A673 (cell line): ENCODE measurements at regions not wholly inside any gene's neighbourhood (a gene's known extent, or its start where the extent isn't known, plus 50 kb on each side); places are given as distances from the start of the nearest gene placed in this dataset.

Experiments used
- BruUV-seq: library from RNA; stranded (reverse); fragments of 400-500 nt; replicated peaks from 2 replicates; lab custom pipeline; 2021; lab: Mats Ljungman, UMichigan
- CTCF ChIA-PET: fragments of 300-600 bp; sonication (Branson Sonifier 250); formaldehyde crosslinking; loops from one replicate; lab custom pipeline; 2022; ENCODE audit warnings: antibody characterized with exemption; lab: Charles Lee
- POLR2A ChIA-PET: fragments of 300-600 bp; sonication (Branson Sonifier 250); formaldehyde crosslinking; loops from one replicate; lab custom pipeline; 2022; ENCODE audit warnings: antibody characterized with exemption; ENCODE audit not compliant: low non-redundant PET; lab: Charles Lee
- DNase-seq: peaks from one replicate; pipeline ENCODE4 v3.0.0-alpha.2; 2015; ENCODE audit warnings: low spot score
- H3K27ac ChIP-seq: fragments of 200-600 bp; sonication (generic); 2 replicates; pipeline ENCODE4 v1.5.1; 2016; ENCODE audit warnings: mixed run types, low read depth, mild to moderate bottlenecking, mixed read lengths, antibody characterized with exemption, low read length; ENCODE audit not compliant: poor library complexity, severe bottlenecking
- H3K27me3 ChIP-seq: fragments of 200-600 bp; sonication (generic); replicated peaks from 2 replicates; pipeline ENCODE4 v1.6.1; 2017; ENCODE audit warnings: mixed run types, low read depth, mild to moderate bottlenecking, mixed read lengths, antibody characterized with exemption, low read length; ENCODE audit not compliant: insufficient read depth, poor library complexity
- H3K36me3 ChIP-seq: fragments of 200-600 bp; sonication (generic); 2 replicates; pipeline ENCODE4 v1.6.1; 2016; ENCODE audit warnings: mixed run types, mild to moderate bottlenecking, mixed read lengths, antibody characterized with exemption, low read length; ENCODE audit not compliant: insufficient read depth, poor library complexity, severe bottlenecking
- H3K4me1 ChIP-seq: fragments of 200-600 bp; sonication (generic); 2 replicates; pipeline ENCODE4 v1.6.1; 2017; ENCODE audit warnings: mixed run types, mild to moderate bottlenecking, mixed read lengths, antibody characterized with exemption, low read length; ENCODE audit not compliant: insufficient read depth, poor library complexity, severe bottlenecking
- H3K4me3 ChIP-seq: fragments of 200-600 bp; sonication (generic); 2 replicates; pipeline ENCODE4 v1.5.1; 2016; ENCODE audit warnings: low read depth, mixed run types, mild to moderate bottlenecking, mixed read lengths, low read length; ENCODE audit not compliant: poor library complexity, severe bottlenecking
- H3K9me3 ChIP-seq: fragments of 200-600 bp; sonication (generic); 2 replicates; pipeline ENCODE4 v1.6.1; 2016; ENCODE audit warnings: mixed run types, low read depth, mild to moderate bottlenecking, mixed read lengths, antibody characterized with exemption, low read length; ENCODE audit not compliant: poor library complexity, severe bottlenecking
- CTCF ChIP-seq: fragments of 300-800, 200-600 bp; sonication (generic); conservative IDR thresholded peaks from 2 replicates; pipeline ENCODE4 v1.5.1; 2017; ENCODE audit warnings: low read depth, mild to moderate bottlenecking, antibody characterized with exemption, low read length, moderate library complexity, mixed read lengths
- EZH2 ChIP-seq: fragments of 200-600 bp; sonication (generic); IDR thresholded peaks from 2 replicates; pipeline ENCODE4 v1.6.1; 2017; ENCODE audit warnings: borderline replicate concordance, low read depth, mild to moderate bottlenecking, mixed read lengths, antibody characterized with exemption, low read length; ENCODE audit not compliant: poor library complexity, severe bottlenecking
- intact Hi-C: fragments of 100-400 bp; cut with micrococcal nuclease; formaldehyde crosslinking; loops from one replicate; pipeline ENCODE4 v1.10.0; 2022; ENCODE audit not compliant: unreplicated experiment

GRCh38 chr5:61965069-61965468, 340.9 kb upstream of the KIF2A start:
- no TSS peak for BruUV-seq
- Histone ChIP-seq H3K27ac (no peak overlapping the region), H3K4me1 (no peaks in the 10 kb centered on the region), H3K9me3 (no peaks in the 10 kb centered on the region), H3K36me3 (no peaks in the 10 kb centered on the region), H3K27me3 (no peaks in the 10 kb centered on the region), H3K4me3 (no peak overlapping the region)
- DNase-seq, result no peak
- ChIA-PET POLR2A (no interaction called here), CTCF (no interaction called here)
- intact Hi-C loops, result no loop called here
- TF ChIP-seq CTCF (no peak), EZH2 (no peak)

- intact Hi-C loops, result no loop called here
- Histone ChIP-seq H3K4me3 (no peak overlapping the region), H3K27me3 (no peaks in the 10 kb centered on the region), H3K4me1 (no peaks in the 10 kb centered on the region), H3K27ac (no peak overlapping the region), H3K9me3 (no peaks in the 10 kb centered on the region), H3K36me3 (no peaks in the 10 kb centered on the region)
- BruUV-seq, result no TSS peak
- ChIA-PET POLR2A (no interaction called here), CTCF (no interaction called here)
- TF ChIP-seq EZH2, result no peak
- TF ChIP-seq CTCF, result no peak
- no peak for DNase-seq
These were observed 340.5 kb upstream of the KIF2A start for GRCh38 chr5:61965490-61965889.

GRCh38 chr5:61966296-61966955, 339.6 kb upstream of the KIF2A start:
- H3K27ac ChIP-seq, result no peak overlapping the region
- H3K36me3 ChIP-seq, result no peaks in the 10 kb centered on the region
- ChIA-PET POLR2A (no interaction called here), CTCF (interaction anchor here (0.5 kb wide), 1 partner anchor 48 kb away, joined by 3 read pairs; no protein-coding TSS in a partner anchor)
- no peaks in the 10 kb centered on the region for H3K4me1 ChIP-seq
- no TSS peak for BruUV-seq
- DNase-seq, result no peak
- TF ChIP-seq CTCF (no peak), EZH2 (no peak)
- H3K4me3 ChIP-seq, result no peak overlapping the region
- H3K9me3 ChIP-seq, result no peaks in the 10 kb centered on the region
- no peaks in the 10 kb centered on the region for H3K27me3 ChIP-seq
- intact Hi-C loops, result no loop called here
